BE2C (cell line): ENCODE measurements at regions not wholly inside any gene's neighbourhood (a gene's known extent, or its start where the extent isn't known, plus 50 kb on each side); places are given as distances from the start of the nearest gene placed in this dataset.

Experiments
- DNase-seq: peaks from one replicate; pipeline ENCODE4 v3.0.0-alpha.2; 2020
- H3K27me3 ChIP-seq: fragments of 250-450 bp; sonication (Bioruptor Pico); 2 replicates; pipeline ENCODE4 v1.5.1; 2020; ENCODE audit warnings: mild to moderate bottlenecking
- H3K36me3 ChIP-seq: fragments of 250-450 bp; sonication (Bioruptor Pico); 2 replicates; pipeline ENCODE4 v1.5.1; 2020; ENCODE audit warnings: mild to moderate bottlenecking
- H3K4me1 ChIP-seq: fragments of 250-450 bp; sonication (Bioruptor Pico); 2 replicates; pipeline ENCODE4 v1.5.1; 2020
- H3K4me3 ChIP-seq: 2 replicates; pipeline ENCODE4 v1.5.1; 2011; ENCODE audit warnings: low read depth, low read length
- H3K9me3 ChIP-seq: fragments of 250-450 bp; sonication (Bioruptor Pico); 2 replicates; pipeline ENCODE4 v1.5.1; 2020
- CTCF ChIP-seq: IDR thresholded peaks from 2 replicates; pipeline ENCODE4 v1.5.1; 2012; ENCODE audit warnings: mild to moderate bottlenecking, low read depth, low read length

DNA sequence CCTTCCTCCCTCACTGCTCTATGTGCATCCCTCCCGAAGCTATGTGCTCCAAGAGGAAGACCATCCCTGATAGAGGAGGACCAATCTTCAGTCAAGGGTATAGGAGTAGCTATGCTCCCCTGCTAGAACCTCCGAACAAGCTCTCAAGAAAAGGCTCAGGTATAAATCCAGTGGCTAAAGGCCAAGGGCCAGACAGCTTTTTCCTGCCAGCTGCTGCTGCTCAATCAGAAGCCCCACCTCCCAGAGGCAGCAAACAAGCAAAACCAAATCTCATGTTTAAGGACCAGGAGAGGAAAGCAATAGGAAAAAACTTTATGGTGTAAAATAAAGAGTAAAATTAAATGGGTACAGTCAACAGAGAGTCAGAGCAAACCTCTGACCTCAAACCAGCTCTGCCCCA, 187.2 kb downstream of the FGFR2 start:
- no peaks in the 10 kb centered on the region for H3K4me1 ChIP-seq
- TF ChIP-seq CTCF, result no peak
- no peak overlapping the region for H3K4me3 ChIP-seq
- no peaks in the 10 kb centered on the region for H3K9me3 ChIP-seq
- no peaks in the 10 kb centered on the region for H3K36me3 ChIP-seq
- DNase-seq, result no peak
- no peaks in the 10 kb centered on the region for H3K27me3 ChIP-seq

DNA sequence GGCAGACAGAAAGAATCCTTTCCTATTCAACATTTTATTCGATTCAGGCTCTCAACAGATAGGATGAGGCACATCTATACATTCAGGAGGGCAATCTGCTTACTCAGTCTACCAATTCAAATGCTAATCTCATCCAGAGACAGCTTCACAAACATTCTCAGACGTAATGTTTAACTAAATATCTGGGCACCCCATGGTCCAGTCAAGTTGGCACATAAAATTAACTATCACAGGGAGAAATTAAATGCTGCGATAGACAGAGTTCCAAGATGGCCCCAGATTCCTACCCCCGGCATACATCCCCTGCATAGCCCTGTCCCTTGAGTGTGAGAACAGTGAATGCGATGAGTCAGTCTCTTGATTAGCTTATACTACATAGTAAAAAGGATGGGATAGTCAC, 184.3 kb downstream of the FGFR2 start:
- Histone ChIP-seq H3K36me3 (no peaks in the 10 kb centered on the region), H3K4me3 (no peak overlapping the region), H3K4me1 (no peaks in the 10 kb centered on the region), H3K9me3 (no peaks in the 10 kb centered on the region), H3K27me3 (no peaks in the 10 kb centered on the region)
- no peak for DNase-seq
- TF ChIP-seq CTCF, result no peak

- no peaks in the 10 kb centered on the region for H3K27me3 ChIP-seq
- no peak for DNase-seq
- TF ChIP-seq CTCF, result no peak
- no peaks in the 10 kb centered on the region for H3K9me3 ChIP-seq
- no peak overlapping the region for H3K4me3 ChIP-seq
- no peaks in the 10 kb centered on the region for H3K4me1 ChIP-seq
- H3K36me3 ChIP-seq, result no peaks in the 10 kb centered on the region
Observed at GRCh38 chr10:121414366-121415062, 183.7 kb downstream of the FGFR2 start.

GRCh38 chr10:121415063-121415399, 183.2 kb downstream of the FGFR2 start:
- Histone ChIP-seq H3K4me1 (no peaks in the 10 kb centered on the region), H3K9me3 (no peaks in the 10 kb centered on the region), H3K36me3 (no peaks in the 10 kb centered on the region), H3K4me3 (no peak overlapping the region), H3K27me3 (no peaks in the 10 kb centered on the region)
- TF ChIP-seq CTCF, result no peak
- no peak for DNase-seq

DNA sequence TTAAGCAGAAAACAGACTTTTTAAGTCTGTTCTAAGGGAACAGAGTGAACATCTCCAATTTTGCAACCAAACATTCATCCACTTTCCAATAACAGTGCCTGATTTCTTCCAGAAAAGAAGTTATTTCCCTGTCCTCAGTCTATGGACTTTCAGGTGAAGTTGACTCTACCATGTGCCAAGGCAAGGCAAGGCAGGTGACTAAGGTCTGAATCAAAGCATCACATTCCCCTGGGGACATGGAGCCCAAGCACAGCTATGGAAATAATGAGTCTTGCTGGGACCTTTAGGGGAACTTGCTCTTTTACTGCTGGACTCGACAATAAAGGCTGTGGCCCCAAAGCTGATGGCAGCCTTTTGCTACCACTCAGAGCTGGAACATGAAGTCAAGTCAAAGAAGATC, 182.2 kb downstream of the FGFR2 start:
- Histone ChIP-seq H3K27me3 (no peaks in the 10 kb centered on the region), H3K4me1 (no peaks in the 10 kb centered on the region), H3K9me3 (no peaks in the 10 kb centered on the region), H3K4me3 (no peak overlapping the region), H3K36me3 (no peaks in the 10 kb centered on the region)
- no peak for DNase-seq
- no peak for TF ChIP-seq CTCF

DNA sequence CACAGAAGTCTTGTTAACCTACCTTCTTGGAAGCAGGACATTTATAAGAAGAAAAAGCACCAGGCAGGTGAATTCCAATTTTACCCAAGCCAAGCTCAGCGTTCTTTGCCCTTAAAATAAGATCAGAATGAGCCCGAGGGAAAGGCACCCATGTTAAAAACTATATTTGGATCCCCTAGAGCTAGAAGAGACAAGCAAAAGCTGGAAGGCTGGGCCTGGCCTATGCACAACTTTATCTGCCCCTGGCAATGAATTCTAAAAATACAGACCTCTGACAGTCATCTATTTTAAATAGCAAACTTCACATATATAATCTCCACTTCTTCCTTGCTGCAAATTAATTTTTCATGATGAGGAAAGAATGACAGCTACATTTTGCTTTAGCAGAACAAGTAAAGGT, 180.9 kb downstream of the FGFR2 start:
- H3K4me1 ChIP-seq, result no peaks in the 10 kb centered on the region
- H3K36me3 ChIP-seq, result no peaks in the 10 kb centered on the region
- H3K4me3 ChIP-seq, result no peak overlapping the region
- no peak for TF ChIP-seq CTCF
- no peak for DNase-seq
- H3K27me3 ChIP-seq, result no peaks in the 10 kb centered on the region
- H3K9me3 ChIP-seq, result no peaks in the 10 kb centered on the region
